ENCODE measurements at regions not wholly inside any gene's neighbourhood (a gene's known extent, or its start where the extent isn't known, plus 50 kb on each side); places are given as distances from the start of the nearest gene placed in this dataset.

DNA sequence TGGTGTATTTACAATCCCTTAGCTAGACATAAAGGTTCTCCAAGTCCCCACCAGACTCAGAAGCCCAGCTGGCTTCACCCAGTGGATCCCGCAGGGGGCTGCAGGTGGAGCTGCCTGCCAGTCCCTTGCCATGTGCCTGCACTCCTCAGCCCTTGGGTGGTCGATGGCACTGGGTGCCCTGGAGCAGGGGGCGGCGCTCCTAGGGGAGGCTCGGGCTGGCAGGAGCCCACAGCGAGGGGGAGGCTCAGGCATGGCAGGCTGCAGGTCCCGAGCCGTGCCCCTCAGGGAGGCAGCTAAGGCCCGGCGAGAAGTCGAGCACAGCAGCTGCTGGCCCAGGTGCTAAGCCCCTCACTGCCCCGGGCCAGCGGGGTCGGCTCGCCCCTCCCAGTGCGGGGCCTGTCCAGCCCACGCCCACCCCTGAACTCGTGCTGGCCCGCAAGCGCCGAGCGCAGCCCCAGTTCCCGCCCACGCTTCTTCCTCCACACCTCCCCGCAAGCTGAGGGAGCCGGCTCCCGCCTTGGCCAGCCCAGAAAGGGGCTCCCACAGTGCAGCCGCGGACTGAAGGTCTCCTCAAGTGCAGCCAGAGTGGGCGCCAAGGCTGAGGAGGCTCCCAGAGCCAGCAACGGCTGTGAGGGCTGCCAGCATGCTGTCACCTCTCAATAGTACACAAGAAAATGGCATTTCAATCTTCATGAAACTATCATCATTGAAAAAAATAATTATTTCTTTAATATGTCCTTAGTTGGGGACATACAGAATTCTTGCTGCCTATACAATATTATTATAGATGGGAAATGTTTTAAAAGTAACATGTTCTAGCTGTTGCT lies 189.1 kb downstream of the SLC7A11 start:
- H3K27me3 ChIP-seq (ENCODE audit: control insufficient read depth in 1 of 2, insufficient read depth in 2 of 2, low read length in 2 of 2): no peaks in the 10 kb centered on the region
- H3K27ac ChIP-seq (ENCODE audit: low read depth, low read length): no peak overlapping the region
- H3K4me3 ChIP-seq (ENCODE audit: low read depth in 1 of 2, low read length in 2 of 2): no peak overlapping the region
- no peaks in the 10 kb centered on the region for H3K36me3 ChIP-seq (ENCODE audit: control insufficient read depth in 1 of 2, insufficient read depth in 2 of 2, low read length in 2 of 2)
- H3K4me1 ChIP-seq (ENCODE audit: control insufficient read depth in 1 of 2, insufficient read depth in 2 of 2, low read length in 2 of 2): no peaks in the 10 kb centered on the region
- no peaks in the 10 kb centered on the region for H3K9me3 ChIP-seq (ENCODE audit: control insufficient read depth in 1 of 2, low read length in 2 of 2)
- no peak overlapping the region for H3K9ac ChIP-seq (ENCODE audit: low read depth in 1 of 2, low read length in 2 of 2)

DNA sequence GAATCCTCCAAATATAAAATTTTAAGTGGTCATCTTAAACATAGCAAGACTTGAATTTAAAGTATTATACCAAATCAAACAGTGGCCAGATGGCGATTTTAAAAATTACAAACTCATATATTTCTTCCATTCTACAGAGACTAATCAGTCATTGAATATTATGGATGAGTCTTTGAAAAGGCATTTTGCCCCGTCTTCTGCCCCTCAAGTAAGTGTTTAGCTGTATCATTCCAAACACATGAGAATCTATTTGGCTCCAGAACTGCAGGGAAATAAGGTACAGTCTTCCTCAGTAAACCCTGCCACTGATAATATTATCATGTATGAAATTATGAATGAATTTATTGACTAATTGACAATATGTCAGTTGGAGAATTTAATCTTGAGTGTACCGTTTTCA lies 191.0 kb downstream of the SLC7A11 start:
- Histone ChIP-seq H3K27me3 (ENCODE audit: control insufficient read depth in 1 of 2, insufficient read depth in 2 of 2, low read length in 2 of 2) (no peaks in the 10 kb centered on the region), H3K9me3 (ENCODE audit: control insufficient read depth in 1 of 2, low read length in 2 of 2) (no peaks in the 10 kb centered on the region), H3K4me1 (ENCODE audit: control insufficient read depth in 1 of 2, insufficient read depth in 2 of 2, low read length in 2 of 2) (no peaks in the 10 kb centered on the region), H3K9ac (ENCODE audit: low read depth in 1 of 2, low read length in 2 of 2) (no peak overlapping the region), H3K36me3 (ENCODE audit: control insufficient read depth in 1 of 2, insufficient read depth in 2 of 2, low read length in 2 of 2) (no peaks in the 10 kb centered on the region), H3K4me3 (ENCODE audit: low read depth in 1 of 2, low read length in 2 of 2) (no peak overlapping the region), H3K27ac (ENCODE audit: low read depth, low read length) (no peak overlapping the region)

DNA sequence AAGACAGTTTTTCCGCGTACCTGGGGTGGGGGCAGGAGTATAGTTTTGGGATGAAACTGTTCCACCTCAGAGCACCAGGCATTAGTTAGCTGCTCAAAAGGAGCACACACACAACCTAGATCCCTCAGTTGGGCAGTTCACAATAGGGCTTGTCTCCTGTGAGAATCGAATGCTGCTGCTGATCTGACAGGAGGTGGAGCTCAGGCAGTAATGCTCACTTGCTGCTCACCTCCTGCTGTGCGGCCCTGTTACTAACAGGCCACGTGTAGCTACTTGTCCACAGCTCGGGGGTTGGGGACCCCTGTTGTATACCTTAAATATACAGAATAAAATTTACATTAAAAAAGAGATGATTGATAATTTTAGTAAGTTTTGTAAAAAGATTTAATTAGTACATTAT lies 191.5 kb downstream of the SLC7A11 start:
- H3K4me1 ChIP-seq (ENCODE audit: control insufficient read depth in 1 of 2, insufficient read depth in 2 of 2, low read length in 2 of 2): no peaks in the 10 kb centered on the region
- no peaks in the 10 kb centered on the region for H3K9me3 ChIP-seq (ENCODE audit: control insufficient read depth in 1 of 2, low read length in 2 of 2)
- no peak overlapping the region for H3K27ac ChIP-seq (ENCODE audit: low read depth, low read length)
- H3K27me3 ChIP-seq (ENCODE audit: control insufficient read depth in 1 of 2, insufficient read depth in 2 of 2, low read length in 2 of 2): no peaks in the 10 kb centered on the region
- H3K4me3 ChIP-seq (ENCODE audit: low read depth in 1 of 2, low read length in 2 of 2): no peak overlapping the region
- no peak overlapping the region for H3K9ac ChIP-seq (ENCODE audit: low read depth in 1 of 2, low read length in 2 of 2)
- no peaks in the 10 kb centered on the region for H3K36me3 ChIP-seq (ENCODE audit: control insufficient read depth in 1 of 2, insufficient read depth in 2 of 2, low read length in 2 of 2)

DNA sequence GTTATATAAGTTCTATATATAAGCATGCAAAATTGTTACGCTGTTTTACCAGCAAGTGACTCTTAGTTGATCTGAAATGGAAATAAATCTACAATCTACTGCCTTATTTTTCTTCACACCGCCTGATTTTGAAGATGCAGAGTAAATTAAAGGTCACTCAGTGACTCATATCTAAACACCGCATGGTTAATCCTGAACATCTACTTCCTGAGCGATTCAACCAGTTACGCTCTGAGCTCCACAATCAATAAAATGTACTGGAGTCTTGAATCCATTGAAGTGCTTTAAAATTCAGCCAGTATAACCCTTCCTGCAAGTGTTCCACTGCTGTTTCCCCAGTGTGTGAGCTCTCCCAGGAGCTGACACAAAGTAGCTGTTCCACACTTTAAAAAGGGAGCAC lies 192.8 kb downstream of the SLC7A11 start:
- Histone ChIP-seq H3K9me3 (ENCODE audit: control insufficient read depth in 1 of 2, low read length in 2 of 2) (no peaks in the 10 kb centered on the region), H3K4me1 (ENCODE audit: control insufficient read depth in 1 of 2, insufficient read depth in 2 of 2, low read length in 2 of 2) (no peaks in the 10 kb centered on the region), H3K27ac (ENCODE audit: low read depth, low read length) (no peak overlapping the region), H3K9ac (ENCODE audit: low read depth in 1 of 2, low read length in 2 of 2) (no peak overlapping the region), H3K36me3 (ENCODE audit: control insufficient read depth in 1 of 2, insufficient read depth in 2 of 2, low read length in 2 of 2) (no peaks in the 10 kb centered on the region), H3K4me3 (ENCODE audit: low read depth in 1 of 2, low read length in 2 of 2) (no peak overlapping the region), H3K27me3 (ENCODE audit: control insufficient read depth in 1 of 2, insufficient read depth in 2 of 2, low read length in 2 of 2) (no peaks in the 10 kb centered on the region)

DNA sequence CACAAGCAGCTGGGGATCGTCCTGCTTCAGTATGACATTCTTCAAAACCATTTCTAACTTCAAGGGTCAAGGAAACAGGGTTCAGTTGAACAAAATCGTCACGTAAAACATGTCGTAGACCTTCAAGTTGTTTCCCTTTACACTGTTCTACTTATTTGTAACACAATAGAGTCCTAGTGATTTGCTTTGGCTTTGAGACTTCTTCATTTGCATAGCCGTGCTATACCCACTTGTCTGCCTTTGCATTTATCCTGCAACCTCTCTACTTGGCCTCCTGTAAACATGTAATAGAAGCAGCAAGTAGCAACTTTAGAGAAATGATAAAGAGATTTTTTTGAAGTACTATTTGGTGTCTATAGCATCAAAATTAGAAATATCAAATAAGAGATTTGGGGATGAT lies 194.9 kb downstream of the SLC7A11 start:
- H3K4me3 ChIP-seq (ENCODE audit: low read depth in 1 of 2, low read length in 2 of 2): no peak overlapping the region
- no peak overlapping the region for H3K27ac ChIP-seq (ENCODE audit: low read depth, low read length)
- H3K27me3 ChIP-seq (ENCODE audit: control insufficient read depth in 1 of 2, insufficient read depth in 2 of 2, low read length in 2 of 2): no peaks in the 10 kb centered on the region
- H3K4me1 ChIP-seq (ENCODE audit: control insufficient read depth in 1 of 2, insufficient read depth in 2 of 2, low read length in 2 of 2): no peaks in the 10 kb centered on the region
- H3K9me3 ChIP-seq (ENCODE audit: control insufficient read depth in 1 of 2, low read length in 2 of 2): no peaks in the 10 kb centered on the region
- no peak overlapping the region for H3K9ac ChIP-seq (ENCODE audit: low read depth in 1 of 2, low read length in 2 of 2)
- no peaks in the 10 kb centered on the region for H3K36me3 ChIP-seq (ENCODE audit: control insufficient read depth in 1 of 2, insufficient read depth in 2 of 2, low read length in 2 of 2)

DNA sequence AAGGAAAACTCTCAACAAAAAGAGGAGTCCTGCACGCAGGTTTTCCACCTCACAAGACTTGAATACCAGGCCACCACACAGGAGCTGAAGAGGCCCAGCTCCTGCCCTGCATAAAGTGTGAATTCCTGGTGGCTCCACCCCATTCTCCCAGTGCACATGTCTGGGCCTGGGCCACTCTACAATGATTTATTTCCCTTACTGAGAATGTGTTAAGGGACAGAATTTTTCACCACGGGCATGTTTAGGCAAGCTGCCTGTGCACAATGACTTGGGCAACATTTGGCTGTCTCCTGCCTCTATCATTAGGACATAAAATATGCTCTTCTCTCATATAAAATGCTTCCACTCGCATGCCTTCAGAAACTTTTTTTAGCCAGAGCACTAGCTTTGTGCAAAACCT lies 197.1 kb downstream of the SLC7A11 start:
- no peak overlapping the region for H3K4me3 ChIP-seq (ENCODE audit: low read depth in 1 of 2, low read length in 2 of 2)
- H3K9me3 ChIP-seq (ENCODE audit: control insufficient read depth in 1 of 2, low read length in 2 of 2): no peaks in the 10 kb centered on the region
- H3K4me1 ChIP-seq (ENCODE audit: control insufficient read depth in 1 of 2, insufficient read depth in 2 of 2, low read length in 2 of 2): no peaks in the 10 kb centered on the region
- no peaks in the 10 kb centered on the region for H3K27me3 ChIP-seq (ENCODE audit: control insufficient read depth in 1 of 2, insufficient read depth in 2 of 2, low read length in 2 of 2)
- no peak overlapping the region for H3K9ac ChIP-seq (ENCODE audit: low read depth in 1 of 2, low read length in 2 of 2)
- H3K27ac ChIP-seq (ENCODE audit: low read depth, low read length): no peak overlapping the region
- no peaks in the 10 kb centered on the region for H3K36me3 ChIP-seq (ENCODE audit: control insufficient read depth in 1 of 2, insufficient read depth in 2 of 2, low read length in 2 of 2)

DNA sequence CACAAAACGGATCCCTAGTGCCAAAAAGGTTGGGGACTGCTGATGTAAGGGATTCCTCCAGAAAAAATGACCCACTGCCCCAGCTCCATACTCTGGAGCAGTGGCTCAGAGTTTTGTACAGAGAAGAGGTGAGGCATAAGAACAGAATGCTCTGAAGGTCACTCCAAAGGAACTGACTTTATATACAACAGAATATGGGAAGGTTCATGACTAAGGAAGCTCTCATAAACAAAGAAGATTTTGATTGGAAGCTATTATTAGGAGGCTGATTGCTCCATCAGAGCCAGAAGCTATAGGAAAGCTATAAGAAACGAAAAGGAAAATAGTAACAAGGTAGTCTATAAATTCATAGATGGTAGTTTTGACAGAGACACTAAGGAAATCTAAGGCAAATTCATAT lies 203.1 kb downstream of the SLC7A11 start:
- Histone ChIP-seq H3K4me1 (ENCODE audit: control insufficient read depth in 1 of 2, insufficient read depth in 2 of 2, low read length in 2 of 2) (no peaks in the 10 kb centered on the region), H3K36me3 (ENCODE audit: control insufficient read depth in 1 of 2, insufficient read depth in 2 of 2, low read length in 2 of 2) (no peaks in the 10 kb centered on the region), H3K27me3 (ENCODE audit: control insufficient read depth in 1 of 2, insufficient read depth in 2 of 2, low read length in 2 of 2) (no peaks in the 10 kb centered on the region), H3K9me3 (ENCODE audit: control insufficient read depth in 1 of 2, low read length in 2 of 2) (no peaks in the 10 kb centered on the region), H3K9ac (ENCODE audit: low read depth in 1 of 2, low read length in 2 of 2) (no peak overlapping the region), H3K4me3 (ENCODE audit: low read depth in 1 of 2, low read length in 2 of 2) (no peak overlapping the region), H3K27ac (ENCODE audit: low read depth, low read length) (no peak overlapping the region)

DNA sequence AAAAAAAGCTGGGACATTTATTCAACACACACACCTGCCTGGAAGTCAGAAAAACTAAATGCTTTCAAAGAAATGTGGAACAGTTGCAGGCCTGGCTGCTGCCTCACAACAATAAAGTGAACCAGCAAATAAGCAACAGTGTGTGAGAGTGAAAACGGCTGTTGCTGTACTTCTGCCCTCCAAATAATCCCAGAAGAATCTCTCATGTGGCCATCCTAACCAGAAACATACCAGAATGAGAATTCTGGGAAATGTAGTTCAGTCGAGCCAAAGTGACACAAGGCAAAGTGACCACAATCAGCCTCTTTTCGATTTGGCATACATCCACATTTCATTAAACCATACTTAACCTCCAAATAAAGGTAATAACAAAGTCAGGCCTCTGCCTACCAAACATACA lies 204.5 kb downstream of the SLC7A11 start:
- Histone ChIP-seq H3K4me1 (ENCODE audit: control insufficient read depth in 1 of 2, insufficient read depth in 2 of 2, low read length in 2 of 2) (no peaks in the 10 kb centered on the region), H3K27ac (ENCODE audit: low read depth, low read length) (no peak overlapping the region), H3K4me3 (ENCODE audit: low read depth in 1 of 2, low read length in 2 of 2) (no peak overlapping the region)

DNA sequence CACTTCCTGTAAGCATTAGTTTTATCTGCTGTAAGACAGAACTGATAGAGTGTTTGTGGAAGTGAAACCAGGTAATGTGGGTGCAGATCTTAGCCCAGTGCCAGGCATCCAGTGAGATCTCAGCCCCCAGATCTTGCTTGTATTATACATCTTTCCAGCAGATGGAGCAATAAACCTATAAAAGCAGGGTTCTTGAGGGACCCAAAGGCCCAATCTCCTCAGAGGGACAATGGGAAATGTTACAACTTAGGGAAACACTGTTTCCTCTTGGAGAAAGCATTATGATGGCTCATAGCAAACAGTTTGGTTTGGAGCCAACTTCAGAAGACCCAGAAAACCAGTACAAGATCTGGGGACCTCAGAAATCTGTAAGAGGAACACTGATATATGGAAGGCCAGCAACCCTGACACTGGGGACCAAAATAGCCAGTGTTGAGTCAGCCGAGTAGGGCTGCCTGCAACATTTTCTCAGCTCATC lies 206.3 kb downstream of the SLC7A11 start:
- H3K36me3 ChIP-seq (ENCODE audit: control insufficient read depth in 1 of 2, insufficient read depth in 2 of 2, low read length in 2 of 2): no peaks in the 10 kb centered on the region
- H3K9me3 ChIP-seq (ENCODE audit: control insufficient read depth in 1 of 2, low read length in 2 of 2): no peaks in the 10 kb centered on the region
- no peak overlapping the region for H3K9ac ChIP-seq (ENCODE audit: low read depth in 1 of 2, low read length in 2 of 2)
- no peak overlapping the region for H3K4me3 ChIP-seq (ENCODE audit: low read depth in 1 of 2, low read length in 2 of 2)
- H3K27me3 ChIP-seq (ENCODE audit: control insufficient read depth in 1 of 2, insufficient read depth in 2 of 2, low read length in 2 of 2): no peaks in the 10 kb centered on the region
- H3K4me1 ChIP-seq (ENCODE audit: control insufficient read depth in 1 of 2, insufficient read depth in 2 of 2, low read length in 2 of 2): no peaks in the 10 kb centered on the region
- H3K27ac ChIP-seq (ENCODE audit: low read depth, low read length): no peak overlapping the region

More for the DNA sequence above, 204.5 kb downstream of the SLC7A11 start:
- H3K9me3 ChIP-seq (ENCODE audit: control insufficient read depth in 1 of 2, low read length in 2 of 2): no peaks in the 10 kb centered on the region
- H3K9ac ChIP-seq (ENCODE audit: low read depth in 1 of 2, low read length in 2 of 2): no peak overlapping the region
- no peaks in the 10 kb centered on the region for H3K27me3 ChIP-seq (ENCODE audit: control insufficient read depth in 1 of 2, insufficient read depth in 2 of 2, low read length in 2 of 2)
- H3K36me3 ChIP-seq (ENCODE audit: control insufficient read depth in 1 of 2, insufficient read depth in 2 of 2, low read length in 2 of 2): no peaks in the 10 kb centered on the region

DNA sequence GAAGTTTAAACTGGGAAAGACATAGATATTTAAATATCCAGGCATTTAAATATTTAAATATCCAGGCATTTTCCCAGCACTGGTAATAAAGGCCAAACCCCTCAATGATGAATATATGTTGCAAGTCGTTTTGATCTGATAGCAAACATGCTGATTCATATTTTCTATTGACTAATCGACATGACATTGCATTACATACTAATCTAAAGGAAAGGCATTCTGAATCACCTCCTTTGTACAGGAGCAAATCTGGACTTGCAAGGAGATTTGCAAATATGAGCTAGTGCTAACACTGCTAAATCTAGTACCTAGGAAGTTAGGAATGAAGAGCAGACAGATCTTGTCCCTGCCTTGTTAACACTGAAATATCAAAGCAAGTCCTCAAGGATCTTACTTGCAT lies 207.3 kb downstream of the SLC7A11 start:
- Histone ChIP-seq H3K27ac (ENCODE audit: low read depth, low read length) (no peak overlapping the region), H3K4me3 (ENCODE audit: low read depth in 1 of 2, low read length in 2 of 2) (no peak overlapping the region), H3K9ac (ENCODE audit: low read depth in 1 of 2, low read length in 2 of 2) (no peak overlapping the region), H3K4me1 (ENCODE audit: control insufficient read depth in 1 of 2, insufficient read depth in 2 of 2, low read length in 2 of 2) (no peaks in the 10 kb centered on the region), H3K36me3 (ENCODE audit: control insufficient read depth in 1 of 2, insufficient read depth in 2 of 2, low read length in 2 of 2) (no peaks in the 10 kb centered on the region), H3K27me3 (ENCODE audit: control insufficient read depth in 1 of 2, insufficient read depth in 2 of 2, low read length in 2 of 2) (no peaks in the 10 kb centered on the region), H3K9me3 (ENCODE audit: control insufficient read depth in 1 of 2, low read length in 2 of 2) (no peaks in the 10 kb centered on the region)

All from duodenal mucosa (tissue), 2 donors.